NB4 (cell line): ENCODE measurements at regions not wholly inside any gene's neighbourhood (a gene's known extent, or its start where the extent isn't known, plus 50 kb on each side); places are given as distances from the start of the nearest gene placed in this dataset.

Source experiments
- CTCF ChIP-seq: IDR thresholded peaks from one replicate; pipeline ENCODE4 v1.5.1; 2012; ENCODE audit warnings: low read depth, low read length
- MAX ChIP-seq: IDR thresholded peaks from 2 replicates; pipeline ENCODE4 v1.6.1; 2011; ENCODE audit warnings: low read depth, low read length
- POLR2A ChIP-seq: IDR thresholded peaks from 2 replicates; pipeline ENCODE4 v1.6.1; 2011; ENCODE audit warnings: mild to moderate bottlenecking; ENCODE audit not compliant: insufficient read length; ENCODE audit errors: extremely low read depth

- no peak for TF ChIP-seq POLR2A
- TF ChIP-seq CTCF = no peak
- no peak for TF ChIP-seq MAX
Observed at GRCh38 chr16:86768999-86769398, 190.7 kb downstream of the FOXL1 start.
